ENCODE measurements at regions not wholly inside any gene's neighbourhood (a gene's known extent, or its start where the extent isn't known, plus 50 kb on each side); places are given as distances from the start of the nearest gene placed in this dataset.

DNA sequence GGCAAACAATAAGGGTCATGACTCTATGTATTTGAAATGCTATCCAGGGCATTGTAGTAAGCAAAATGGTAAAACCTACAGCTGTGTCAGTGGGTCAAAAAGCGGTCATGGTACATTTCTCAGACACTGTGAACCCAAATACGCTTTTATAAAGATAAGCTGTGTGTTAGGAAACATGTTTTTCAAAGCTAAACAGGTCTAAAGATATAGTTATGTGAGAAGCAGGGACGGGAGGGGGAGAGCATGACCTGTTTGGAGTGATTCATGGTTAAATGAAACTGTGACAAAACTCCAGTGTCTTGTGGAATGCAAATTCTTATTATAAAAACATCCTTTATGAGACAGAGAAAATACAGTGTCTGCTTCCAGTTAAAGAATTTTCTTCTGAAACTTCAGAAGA lies 205.4 kb upstream of the BMP2 start:
- Histone ChIP-seq H3K9me3 (ENCODE audit: insufficient read depth in 2 of 2, low read depth in 1 of 2, low read length in 1 of 2) (no peaks in the 10 kb centered on the region), H2AK5ac (ENCODE audit: low read depth, low read length) (no peak overlapping the region), H3K79me1 (ENCODE audit: low read depth, low read length) (no peaks in the 10 kb centered on the region), H2BK5ac (ENCODE audit: low read depth, low read length) (no peak overlapping the region), H4K8ac (ENCODE audit: extremely low read depth, insufficient read depth, low read length) (no peak overlapping the region), H3K4me1 (replicated peaks in 1 of 4; ENCODE audit: control insufficient read depth in 3 of 4, insufficient read depth in 4 of 4, low read length in 3 of 4) (no peaks in the 10 kb centered on the region), H3K14ac (ENCODE audit: insufficient read length) (no peak overlapping the region), H4K5ac (ENCODE audit: insufficient read length, low read depth, low read length) (no peak overlapping the region), H3K4ac (replicated peaks; ENCODE audit: insufficient read length, low read depth, low read length) (no peak overlapping the region), H3K4me3 (ENCODE audit: extremely low read depth in 1 of 4, insufficient read depth in 2 of 4, low read depth in 3 of 4, low read length in 4 of 4) (no peak overlapping the region), H3K18ac (ENCODE audit: extremely low read depth, low read length) (no peak overlapping the region), H4K91ac (replicated peaks; ENCODE audit: insufficient read length, low read length) (no peak overlapping the region), H2BK12ac (ENCODE audit: low read depth, low read length) (no peak overlapping the region), H3K23ac (ENCODE audit: insufficient read length) (no peak overlapping the region), H4K20me1 (replicated peaks in 1 of 2; ENCODE audit: control insufficient read depth in 1 of 2, insufficient read depth in 2 of 2, low read length in 2 of 2) (no peaks in the 10 kb centered on the region), H3K36me3 (ENCODE audit: control insufficient read depth in 2 of 4, insufficient read depth in 4 of 4, low read length in 3 of 4) (no peaks in the 10 kb centered on the region), H2AFZ (ENCODE audit: low read length) (no peak overlapping the region), H3K56ac (replicated peaks; ENCODE audit: insufficient read length, low read depth, low read length) (no peak overlapping the region), H3K9ac (replicated peaks in 1 of 4; ENCODE audit: extremely low read depth in 1 of 4, low read depth in 3 of 4, low read length in 3 of 4) (no peak overlapping the region), H2BK120ac (replicated peaks; ENCODE audit: low read depth, low read length) (no peak overlapping the region), H2BK15ac (ENCODE audit: low read length) (no peak overlapping the region), H3K27ac (ENCODE audit: low read depth, low read length) (no peak overlapping the region), H2BK20ac (ENCODE audit: low read length) (no peak overlapping the region), H3K4me2 (ENCODE audit: insufficient read depth in 1 of 2, low read depth in 2 of 2, low read length in 2 of 2) (no peak overlapping the region), H3K23me2 (ENCODE audit: low read depth, low read length) (no peaks in the 10 kb centered on the region), H3K79me2 (ENCODE audit: control insufficient read depth in 1 of 2, insufficient read depth in 2 of 2, low read length in 2 of 2) (no peaks in the 10 kb centered on the region), H3K27me3 (replicated peaks in 1 of 4; ENCODE audit: control insufficient read depth in 3 of 4, extremely low read depth in 1 of 4, insufficient read depth in 3 of 4, low read length in 3 of 4) (no peaks in the 10 kb centered on the region)
- ChIA-PET CTCF (ENCODE audit: partially characterized antibody) (interaction anchor here (0.6 to 1.3 kb wide), 4 partner anchors 10 to 378 kb away, joined by 3 to 5 read pairs (median 3); no protein-coding TSS in a partner anchor), POLR2A (ENCODE audit: partially characterized antibody) (no interaction called here)
- WGBS, 2 experiments (ENCODE audit: extremely low coverage in 1 of 2, insufficient coverage in 1 of 2, insufficient read length in 1 of 2, insufficient replicate concordance in 2 of 2, low coverage in 1 of 2, low lambda C conversion rate in 2 of 2, missing lambda C conversion rate in 1 of 2): 93% methylated on average over 3 of the region's 3 CpGs; no CpG with 5 or more reads in 1 of the 2 experiments
- TF ChIP-seq, protein P1, sequence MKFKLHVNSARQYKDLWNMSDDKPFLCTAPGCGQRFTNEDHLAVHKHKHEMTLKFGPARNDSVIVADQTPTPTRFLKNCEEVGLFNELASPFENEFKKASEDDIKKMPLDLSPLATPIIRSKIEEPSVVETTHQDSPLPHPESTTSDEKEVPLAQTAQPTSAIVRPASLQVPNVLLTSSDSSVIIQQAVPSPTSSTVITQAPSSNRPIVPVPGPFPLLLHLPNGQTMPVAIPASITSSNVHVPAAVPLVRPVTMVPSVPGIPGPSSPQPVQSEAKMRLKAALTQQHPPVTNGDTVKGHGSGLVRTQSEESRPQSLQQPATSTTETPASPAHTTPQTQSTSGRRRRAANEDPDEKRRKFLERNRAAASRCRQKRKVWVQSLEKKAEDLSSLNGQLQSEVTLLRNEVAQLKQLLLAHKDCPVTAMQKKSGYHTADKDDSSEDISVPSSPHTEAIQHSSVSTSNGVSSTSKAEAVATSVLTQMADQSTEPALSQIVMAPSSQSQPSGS (IDR thresholded peaks at IDR 0.05; ENCODE audit: low read length): no peak
- TF ChIP-seq SIRT6 (IDR thresholded peaks at IDR 0.05; ENCODE audit: low read length): no peak
- TF ChIP-seq TAF1 (IDR thresholded peaks at IDR 0.05; ENCODE audit: low read depth, low read length): no peak
- no peak for TF ChIP-seq KDM1A (IDR thresholded peaks at IDR 0.05; ENCODE audit: borderline replicate concordance, low read length)
- TF ChIP-seq RNF2 (IDR thresholded peaks at IDR 0.05; ENCODE audit: borderline replicate concordance, low read depth, low read length, missing control alignments, poor library complexity, severe bottlenecking): no peak
- TF ChIP-seq GTF2F1 (IDR thresholded peaks at IDR 0.05; ENCODE audit: borderline replicate concordance, low read depth, low read length): no peak
- TF ChIP-seq CREB1 (IDR thresholded peaks at IDR 0.05): no peak
- no peak for TF ChIP-seq KDM5A (IDR thresholded peaks at IDR 0.05; ENCODE audit: low read length)
- no peak for TF ChIP-seq SIN3A (conservative IDR thresholded peaks at IDR 0.05 in 1 of 2, IDR thresholded peaks at IDR 0.05 in 1 of 2; ENCODE audit: low read depth in 1 of 2, low read length in 2 of 2)
- TF ChIP-seq SP1 (IDR thresholded peaks at IDR 0.05; ENCODE audit: low read depth, low read length): no peak
- no peak for TF ChIP-seq NRF1 (IDR thresholded peaks at IDR 0.05; ENCODE audit: low read depth, low read length)
- FAIRE-seq: no peak
- no peak for DNase-seq (ENCODE audit: low read depth in 1 of 2, low spot score in 2 of 2)
